ENCODE measurements at regions not wholly inside any gene's neighbourhood (a gene's known extent, or its start where the extent isn't known, plus 50 kb on each side); places are given as distances from the start of the nearest gene placed in this dataset.
A peak's percentile ranks its signal among the peaks of the same experiment; 100 is the strongest.

DNA sequence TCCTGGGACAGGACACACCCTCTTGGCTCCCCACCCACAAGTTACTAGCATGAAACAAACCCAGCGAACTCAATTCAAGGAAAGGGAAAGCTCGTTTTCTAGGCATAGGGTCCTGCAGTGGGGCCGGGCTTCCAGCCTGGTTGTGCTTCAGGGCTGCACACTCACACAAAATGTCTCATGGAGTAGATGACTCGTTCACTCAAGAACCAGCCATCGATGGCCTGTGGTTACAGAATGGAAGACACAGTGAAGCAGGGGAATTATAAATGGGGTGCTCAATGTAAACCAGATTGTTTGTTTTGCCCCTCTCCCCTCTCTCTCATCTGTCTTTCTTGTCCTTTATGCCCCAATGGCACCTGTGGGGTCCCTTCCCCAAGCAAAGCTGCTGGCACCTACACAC is 56.0 kb upstream of the COX20 start:
- no peak for TF ChIP-seq POLR2A (IDR thresholded peaks at IDR 0.05)
- Histone ChIP-seq H3K4me1 (no peaks in the 10 kb centered on the region), H3K27me3 (no peaks in the 10 kb centered on the region)

DNA sequence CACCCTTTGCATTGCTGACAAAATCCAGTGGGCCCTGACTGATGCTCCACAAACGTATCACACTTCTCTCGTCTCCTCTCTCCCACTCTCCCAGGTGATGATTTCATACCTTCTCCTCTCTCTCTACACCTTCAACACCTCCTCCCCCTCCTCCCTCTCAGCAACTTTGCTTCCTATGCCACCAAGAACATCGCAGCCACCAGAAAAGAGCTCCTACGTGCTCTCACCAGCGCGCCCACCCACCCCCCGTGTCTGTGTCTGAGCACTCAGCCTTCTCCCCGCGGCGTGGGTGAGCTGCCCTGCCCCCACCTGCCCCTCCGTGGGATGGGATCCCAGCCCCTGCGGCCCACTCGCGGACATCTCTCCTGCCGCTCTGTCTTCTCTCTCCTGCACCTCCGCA is 55.1 kb upstream of the COX20 start:
- Histone ChIP-seq H3K9me3 (no peaks in the 10 kb centered on the region), H3K27ac (no peak overlapping the region), H3K27me3 (no peaks in the 10 kb centered on the region), H3K36me3 (no peaks in the 10 kb centered on the region), H3K4me3 (no peak overlapping the region), H3K4me1 (no peaks in the 10 kb centered on the region)
- DNase-seq: no peak
- TF ChIP-seq, protein P1, sequence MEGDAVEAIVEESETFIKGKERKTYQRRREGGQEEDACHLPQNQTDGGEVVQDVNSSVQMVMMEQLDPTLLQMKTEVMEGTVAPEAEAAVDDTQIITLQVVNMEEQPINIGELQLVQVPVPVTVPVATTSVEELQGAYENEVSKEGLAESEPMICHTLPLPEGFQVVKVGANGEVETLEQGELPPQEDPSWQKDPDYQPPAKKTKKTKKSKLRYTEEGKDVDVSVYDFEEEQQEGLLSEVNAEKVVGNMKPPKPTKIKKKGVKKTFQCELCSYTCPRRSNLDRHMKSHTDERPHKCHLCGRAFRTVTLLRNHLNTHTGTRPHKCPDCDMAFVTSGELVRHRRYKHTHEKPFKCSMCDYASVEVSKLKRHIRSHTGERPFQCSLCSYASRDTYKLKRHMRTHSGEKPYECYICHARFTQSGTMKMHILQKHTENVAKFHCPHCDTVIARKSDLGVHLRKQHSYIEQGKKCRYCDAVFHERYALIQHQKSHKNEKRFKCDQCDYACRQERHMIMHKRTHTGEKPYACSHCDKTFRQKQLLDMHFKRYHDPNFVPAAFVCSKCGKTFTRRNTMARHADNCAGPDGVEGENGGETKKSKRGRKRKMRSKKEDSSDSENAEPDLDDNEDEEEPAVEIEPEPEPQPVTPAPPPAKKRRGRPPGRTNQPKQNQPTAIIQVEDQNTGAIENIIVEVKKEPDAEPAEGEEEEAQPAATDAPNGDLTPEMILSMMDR (IDR thresholded peaks at IDR 0.05): no peak
- TF ChIP-seq POLR2A (IDR thresholded peaks at IDR 0.05): no peak
- intact Hi-C loops (cut with DNase I; ENCODE audit: low total_unique reads): no loop called here

More for the DNA sequence above, 56.0 kb upstream of the COX20 start:
- Histone ChIP-seq H3K36me3 (no peaks in the 10 kb centered on the region), H3K27ac (peak overlapping the region in 1 of 2 donors; percentile 53), H3K4me3 (no peak overlapping the region), H3K9me3 (no peaks in the 10 kb centered on the region)
- intact Hi-C loops (cut with DNase I; ENCODE audit: low total_unique reads): no loop called here
- DNase-seq: no peak

DNA sequence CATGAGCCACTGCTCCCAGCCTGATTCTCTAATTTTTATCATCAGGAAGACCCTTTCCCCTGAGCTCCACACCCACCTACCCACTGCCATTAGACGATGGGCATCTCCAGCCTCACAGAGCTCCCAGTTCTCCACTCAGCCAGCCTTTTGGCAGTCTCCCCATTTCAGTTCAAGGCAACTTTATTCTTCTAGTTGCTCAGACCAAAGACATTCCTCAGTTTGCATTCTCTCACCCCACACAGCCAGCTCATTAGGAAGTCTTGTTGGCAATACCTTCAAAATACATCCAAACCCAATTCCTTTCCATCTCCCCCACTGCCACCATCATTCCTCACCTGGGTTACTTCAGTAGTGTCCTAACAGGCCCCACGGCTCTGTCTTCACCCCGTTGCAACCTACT is 53.4 kb upstream of the COX20 start:
- no peak for DNase-seq
- H3K4me3 ChIP-seq: no peak overlapping the region
- no peak overlapping the region for H3K27ac ChIP-seq
- TF ChIP-seq, protein P1 (IDR thresholded peaks at IDR 0.05): no peak
- TF ChIP-seq POLR2A (IDR thresholded peaks at IDR 0.05): no peak
- intact Hi-C loops (cut with DNase I; ENCODE audit: low total_unique reads): no loop called here
- no peaks in the 10 kb centered on the region for H3K4me1 ChIP-seq
- H3K36me3 ChIP-seq: no peaks in the 10 kb centered on the region
- H3K9me3 ChIP-seq: no peaks in the 10 kb centered on the region
- no peaks in the 10 kb centered on the region for H3K27me3 ChIP-seq

DNA sequence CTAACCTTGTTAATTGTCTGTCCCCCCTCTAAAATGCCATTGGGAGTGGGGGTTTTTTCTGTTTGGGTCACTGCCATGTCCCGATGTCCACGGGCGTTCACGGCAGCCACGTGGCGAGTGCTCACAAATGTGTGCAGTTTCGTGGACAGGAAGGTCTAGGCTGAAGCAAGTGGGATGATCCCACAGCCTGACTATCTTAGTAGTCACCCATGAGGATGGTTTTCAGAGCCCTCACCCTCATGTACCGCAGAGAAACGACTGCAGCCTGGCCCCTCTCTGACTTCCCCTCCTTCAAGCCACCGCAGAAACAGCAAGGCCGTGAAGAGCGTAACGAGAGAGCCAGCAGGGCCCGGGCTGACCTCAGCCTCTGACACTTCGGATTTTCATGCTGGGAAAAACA is 52.3 kb upstream of the COX20 start:
- no peaks in the 10 kb centered on the region for H3K36me3 ChIP-seq
- no peaks in the 10 kb centered on the region for H3K9me3 ChIP-seq
- no peaks in the 10 kb centered on the region for H3K27me3 ChIP-seq
- H3K4me3 ChIP-seq: no peak overlapping the region
- no peaks in the 10 kb centered on the region for H3K4me1 ChIP-seq
- H3K27ac ChIP-seq: no peak overlapping the region
- TF ChIP-seq, protein P1 (IDR thresholded peaks at IDR 0.05): no peak
- TF ChIP-seq POLR2A (IDR thresholded peaks at IDR 0.05): no peak
- intact Hi-C loops (cut with DNase I; ENCODE audit: low total_unique reads): no loop called here
- DNase-seq: no peak
